Naive B cell (primary cell): ENCODE measurements at regions not wholly inside any gene's neighbourhood (a gene's known extent, or its start where the extent isn't known, plus 50 kb on each side); places are given as distances from the start of the nearest gene placed in this dataset.
"Not testable (repeated sequence)": the region's sequence is repeated elsewhere in the genome, so short reads cannot be mapped to it uniquely, and the experiment has no call there.

Experiments used
- ATAC-seq, 2 donors: fragments of 150-1000 bp; cut with Tn5 transposase; 2 replicates each; pipeline ENCODE4 v1.10.0; 2021; ENCODE audit warnings: low read depth in 2 of 2, mild to moderate bottlenecking in 2 of 2, moderate library complexity in 2 of 2
- DNase-seq: peaks from one replicate; pipeline ENCODE4 v3.0.0; 2022
- H3K27ac Mint-ChIP-seq, 6 donors: one replicate each; pipeline ENCODE4 v1.8.0; 2020 to 2022; ENCODE audit warnings: mild to moderate bottlenecking in 6 of 6, mixed read lengths in 6 of 6, moderate library complexity in 5 of 6, inconsistent platforms in 2 of 6
- H3K27me3 Mint-ChIP-seq, 3 donors: one replicate each; pipeline ENCODE4 v1.8.0; 2021 to 2022; ENCODE audit warnings: mixed read lengths in 3 of 3, mild to moderate bottlenecking in 1 of 3
- H3K36me3 Mint-ChIP-seq, 2 donors: one replicate each; pipeline ENCODE4 v1.8.0; 2020 to 2022; ENCODE audit warnings: mixed read lengths in 2 of 2, inconsistent platforms in 1 of 2, mild to moderate bottlenecking in 1 of 2
- H3K4me1 Mint-ChIP-seq, 3 donors: one replicate each; pipeline ENCODE4 v1.8.0; 2020 to 2022; ENCODE audit warnings: mixed read lengths in 3 of 3, inconsistent platforms in 1 of 3, mild to moderate bottlenecking in 1 of 3, moderate library complexity in 1 of 3
- H3K4me3 Mint-ChIP-seq, 8 donors: one replicate each; pipeline ENCODE4 v1.8.0; 2020 to 2022; ENCODE audit warnings: mild to moderate bottlenecking in 8 of 8, mixed read lengths in 8 of 8, moderate library complexity in 8 of 8, inconsistent platforms in 2 of 8
- H3K9me3 Mint-ChIP-seq, 7 donors: one replicate each; pipeline ENCODE4 v1.8.0; 2020 to 2022; ENCODE audit warnings: mixed read lengths in 7 of 7, mild to moderate bottlenecking in 5 of 7, inconsistent platforms in 2 of 7, moderate library complexity in 1 of 7

GRCh38 chr16:19980632-19981265 is 92.9 kb downstream of the GPR139 start:
- DNase-seq (no peak), ATAC-seq (no peak)
- Mint-ChIP-seq H3K4me3 (no peak overlapping the region), H3K27me3 (peaks cover 0 to 11% (median 7%) of the 10 kb centered on the region in 3 donors), H3K9me3 (peaks cover 0 to 5% (median under 1%) of the 10 kb centered on the region in 7 donors), H3K36me3 (no peaks in the 10 kb centered on the region), H3K27ac (no peak overlapping the region), H3K4me1 (no peaks in the 10 kb centered on the region)

GRCh38 chr16:19979638-19980037 is 94.1 kb downstream of the GPR139 start:
- H3K4me3 Mint-ChIP-seq: no peak overlapping the region

GRCh38 chr16:19974607-19975006 is 90.0 kb upstream of the GPRC5B start:
- ATAC-seq: no peak
- H3K27ac Mint-ChIP-seq: no peak overlapping the region
- H3K27me3 Mint-ChIP-seq: peaks cover 0 to 14% (median 4%) of the 10 kb centered on the region in 3 donors
- peaks cover 0 to 10% (median 1%) of the 10 kb centered on the region in 7 donors for H3K9me3 Mint-ChIP-seq
- no peaks in the 10 kb centered on the region for H3K4me1 Mint-ChIP-seq
- DNase-seq: no peak
- H3K4me3 Mint-ChIP-seq: no peak overlapping the region
- H3K36me3 Mint-ChIP-seq: no peaks in the 10 kb centered on the region

More at GRCh38 chr16:19979638-19980037, 94.1 kb downstream of the GPR139 start:
- Mint-ChIP-seq H3K9me3 (peaks cover 0 to 10% (median 4%) of the 10 kb centered on the region in 7 donors), H3K36me3 (no peaks in the 10 kb centered on the region), H3K27ac (peak overlapping the region in 1 of 6 donors; percentile 54), H3K4me1 (no peaks in the 10 kb centered on the region), H3K27me3 (peaks cover 0 to 11% (median 7%) of the 10 kb centered on the region in 3 donors)
- ATAC-seq: no peak
- DNase-seq: no peak

GRCh38 chr16:19972111-19972510 is 87.5 kb upstream of the GPRC5B start:
- no peaks in the 10 kb centered on the region for H3K36me3 Mint-ChIP-seq
- no peaks in the 10 kb centered on the region for H3K4me1 Mint-ChIP-seq
- no peak for DNase-seq
- peaks cover 6 to 10% (median 8%) of the 10 kb centered on the region in 3 donors for H3K27me3 Mint-ChIP-seq
- peaks cover 0 to 13% (median 1%) of the 10 kb centered on the region in 7 donors for H3K9me3 Mint-ChIP-seq
- no peak overlapping the region for H3K4me3 Mint-ChIP-seq
- no peak for ATAC-seq
- no peak overlapping the region for H3K27ac Mint-ChIP-seq

GRCh38 chr16:19968891-19969683 is 84.4 kb upstream of the GPRC5B start:
- Mint-ChIP-seq H3K4me3 (no peak overlapping the region), H3K27ac (no peak overlapping the region), H3K36me3 (no peaks in the 10 kb centered on the region), H3K27me3 (peaks cover 8 to 14% (median 8%) of the 10 kb centered on the region in 3 donors), H3K9me3 (peaks cover 0 to 4% (median 0%) of the 10 kb centered on the region in 7 donors), H3K4me1 (no peaks in the 10 kb centered on the region)
- ATAC-seq: no peak
- no peak for DNase-seq

- Mint-ChIP-seq H3K4me3 (no peak overlapping the region), H3K27me3 (peaks cover 8 to 14% (median 8%) of the 10 kb centered on the region in 3 donors), H3K36me3 (no peaks in the 10 kb centered on the region), H3K4me1 (no peaks in the 10 kb centered on the region), H3K9me3 (peaks cover 0 to 4% (median 0%) of the 10 kb centered on the region in 7 donors), H3K27ac (no peak overlapping the region)
- ATAC-seq (no peak), DNase-seq (no peak)
These were observed 83.3 kb upstream of the GPRC5B start for GRCh38 chr16:19967963-19968362.

GRCh38 chr16:19967561-19967960 is 82.9 kb upstream of the GPRC5B start:
- no peak overlapping the region for H3K4me3 Mint-ChIP-seq

GRCh38 chr16:19963301-19963700 is 78.7 kb upstream of the GPRC5B start:
- no peak overlapping the region for H3K27ac Mint-ChIP-seq
- peaks cover 0 to 12% (median 3%) of the 10 kb centered on the region in 7 donors for H3K9me3 Mint-ChIP-seq
- H3K27me3 Mint-ChIP-seq: peaks cover 5 to 14% (median 8%) of the 10 kb centered on the region in 3 donors
- ATAC-seq: no peak
- H3K36me3 Mint-ChIP-seq: no peaks in the 10 kb centered on the region
- DNase-seq: no peak
- H3K4me1 Mint-ChIP-seq: no peaks in the 10 kb centered on the region
- no peak overlapping the region for H3K4me3 Mint-ChIP-seq

More at GRCh38 chr16:19967561-19967960, 82.9 kb upstream of the GPRC5B start:
- Mint-ChIP-seq H3K27ac (no peak overlapping the region), H3K4me1 (no peaks in the 10 kb centered on the region), H3K36me3 (no peaks in the 10 kb centered on the region), H3K27me3 (peaks cover 8 to 14% (median 8%) of the 10 kb centered on the region in 3 donors), H3K9me3 (peaks cover 0 to 4% (median 0%) of the 10 kb centered on the region in 7 donors)
- DNase-seq (no peak), ATAC-seq (no peak)

- Mint-ChIP-seq H3K4me1 (no peaks in the 10 kb centered on the region), H3K27ac (no peak overlapping the region), H3K9me3 (peaks cover 0 to 12% (median 3%) of the 10 kb centered on the region in 7 donors), H3K27me3 (peaks cover 0 to 6% (median 5%) of the 10 kb centered on the region in 3 donors), H3K4me3 (peak overlapping the region in 1 of 8 donors; percentile 69), H3K36me3 (no peaks in the 10 kb centered on the region)
- ATAC-seq (no peak), DNase-seq (no peak)
These were observed 75.5 kb upstream of the GPRC5B start for GRCh38 chr16:19960183-19960582.

GRCh38 chr16:19959736-19960135 is 75.1 kb upstream of the GPRC5B start:
- DNase-seq (no peak), ATAC-seq (no peak)
- Mint-ChIP-seq H3K27me3 (peaks cover 0 to 6% (median 5%) of the 10 kb centered on the region in 3 donors), H3K36me3 (no peaks in the 10 kb centered on the region), H3K4me1 (no peaks in the 10 kb centered on the region), H3K27ac (no peak overlapping the region), H3K4me3 (peak overlapping the region in 1 of 8 donors; percentile 69), H3K9me3 (peaks cover 0 to 12% (median 3%) of the 10 kb centered on the region in 7 donors)

- ATAC-seq, H3K4me3 Mint-ChIP-seq, DNase-seq: not testable (repeated sequence)
These were observed 71.2 kb upstream of the GPRC5B start for GRCh38 chr16:19955896-19956295.

GRCh38 chr16:19955084-19955483 is 70.4 kb upstream of the GPRC5B start:
- H3K27me3 Mint-ChIP-seq, ATAC-seq, H3K4me3 Mint-ChIP-seq, H3K4me1 Mint-ChIP-seq, H3K9me3 Mint-ChIP-seq, DNase-seq, H3K36me3 Mint-ChIP-seq, H3K27ac Mint-ChIP-seq: not testable (repeated sequence)

More at GRCh38 chr16:19955896-19956295, 71.2 kb upstream of the GPRC5B start:
- not testable (repeated sequence) for H3K36me3 Mint-ChIP-seq, H3K9me3 Mint-ChIP-seq, H3K4me1 Mint-ChIP-seq, H3K27ac Mint-ChIP-seq
- peaks cover 0 to 11% (median 6%) of the 10 kb centered on the region in 3 donors for H3K27me3 Mint-ChIP-seq

GRCh38 chr16:19948186-19949104 is 63.8 kb upstream of the GPRC5B start:
- no peak overlapping the region for H3K4me3 Mint-ChIP-seq
- H3K27me3 Mint-ChIP-seq: peaks cover 0 to 10% (median 0%) of the 10 kb centered on the region in 3 donors
- no peaks in the 10 kb centered on the region for H3K9me3 Mint-ChIP-seq
- no peak for DNase-seq
- H3K36me3 Mint-ChIP-seq: no peaks in the 10 kb centered on the region
- H3K27ac Mint-ChIP-seq: no peak overlapping the region
- no peak for ATAC-seq
- H3K4me1 Mint-ChIP-seq: no peaks in the 10 kb centered on the region
